GM21717 (cell line): ENCODE measurements at regions not wholly inside any gene's neighbourhood (a gene's known extent, or its start where the extent isn't known, plus 50 kb on each side); places are given as distances from the start of the nearest gene placed in this dataset.

Source experiments
- ATAC-seq: cut with Tn5 transposase; IDR thresholded peaks from one replicate; pipeline ENCODE4 v1.9.1; 2021; ENCODE audit warnings: mild to moderate bottlenecking, moderate library complexity; ENCODE audit not compliant: unreplicated experiment

- no peak for ATAC-seq
Observed at GRCh38 chr5:74956278-74956677, 90.1 kb upstream of the FAM169A start.

GRCh38 chr5:74954919-74955318 is 88.7 kb upstream of the FAM169A start:
- ATAC-seq, result no peak

GRCh38 chr5:74953937-74954720 is 87.9 kb upstream of the FAM169A start:
- peak; percentile 62 for ATAC-seq

DNA sequence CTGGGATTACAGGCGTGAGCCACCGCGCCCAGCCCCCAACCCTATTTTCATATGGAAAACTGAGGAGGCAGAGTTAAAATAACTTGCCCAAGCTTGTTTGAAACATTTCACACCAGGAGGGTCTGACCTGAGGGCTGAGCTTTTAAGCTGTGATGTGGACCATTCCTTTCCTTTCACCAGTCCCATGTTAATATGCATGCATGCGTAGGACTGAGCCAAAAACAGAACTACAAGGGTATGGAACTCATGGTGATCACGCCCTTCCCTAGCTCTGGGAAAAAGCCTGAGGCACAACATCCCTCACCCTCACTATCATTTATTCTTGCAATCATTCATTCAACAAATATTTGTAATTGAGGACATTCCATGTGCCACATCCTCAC is 87.4 kb upstream of the FAM169A start:
- ATAC-seq, result no peak

- no peak for ATAC-seq
Observed at GRCh38 chr5:74952406-74952805, 86.2 kb upstream of the FAM169A start.

GRCh38 chr5:74951865-74952264 is 85.7 kb upstream of the FAM169A start:
- ATAC-seq, result no peak

DNA sequence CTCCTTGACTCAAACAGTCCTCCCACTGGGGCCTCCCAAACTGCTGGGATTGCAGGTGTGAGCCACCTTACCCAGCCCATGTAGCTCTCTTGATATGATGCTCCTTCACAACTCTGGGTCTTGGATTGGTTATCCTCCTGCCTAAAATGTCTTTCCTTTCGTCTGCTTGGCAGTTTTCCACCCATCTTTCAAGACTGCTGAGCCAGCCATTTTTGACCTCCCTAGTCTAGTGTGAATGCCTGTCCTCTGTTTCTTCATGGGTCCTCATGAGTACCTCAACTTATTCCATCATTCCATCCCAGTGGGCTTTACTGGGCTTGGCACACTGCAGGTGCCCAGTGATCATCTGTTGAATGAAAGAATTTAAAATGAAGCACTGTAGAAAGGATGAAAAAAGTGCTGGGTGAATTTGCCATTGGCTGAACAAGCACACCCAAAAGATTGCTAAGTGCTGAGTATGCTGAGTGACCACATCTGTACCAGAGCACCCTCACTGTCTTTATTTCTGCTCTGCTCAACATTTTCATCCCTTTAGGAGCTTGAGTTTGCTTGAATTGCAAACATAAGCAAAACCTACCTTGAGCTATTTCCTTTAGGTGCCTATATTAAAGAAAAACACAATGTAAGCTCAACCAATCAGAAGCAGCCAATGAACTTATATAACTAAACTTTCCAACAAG is 84.8 kb upstream of the FAM169A start:
- no peak for ATAC-seq

GRCh38 chr5:74949976-74950375 is 83.8 kb upstream of the FAM169A start:
- ATAC-seq, result no peak

GRCh38 chr5:74948031-74948546 is 81.9 kb upstream of the FAM169A start:
- no peak for ATAC-seq

DNA sequence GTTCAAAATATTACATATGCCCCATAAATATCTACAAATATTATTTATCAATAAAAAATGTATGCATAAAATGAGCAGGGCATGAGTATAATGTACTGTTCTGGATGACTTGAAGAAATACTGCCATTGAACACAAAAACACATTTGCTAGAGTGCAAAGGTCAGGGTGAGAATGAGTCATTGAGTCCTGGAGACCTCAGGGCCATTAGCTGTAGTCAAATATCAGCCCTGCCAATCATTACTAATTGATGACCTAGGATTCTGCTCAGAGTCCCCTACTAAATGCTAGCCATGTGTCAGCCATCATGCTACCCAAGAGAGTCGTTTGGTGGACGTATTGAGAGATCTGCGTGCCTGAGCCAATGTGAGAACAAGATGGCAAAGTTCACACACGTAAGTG is 80.3 kb upstream of the FAM169A start:
- no peak for ATAC-seq

DNA sequence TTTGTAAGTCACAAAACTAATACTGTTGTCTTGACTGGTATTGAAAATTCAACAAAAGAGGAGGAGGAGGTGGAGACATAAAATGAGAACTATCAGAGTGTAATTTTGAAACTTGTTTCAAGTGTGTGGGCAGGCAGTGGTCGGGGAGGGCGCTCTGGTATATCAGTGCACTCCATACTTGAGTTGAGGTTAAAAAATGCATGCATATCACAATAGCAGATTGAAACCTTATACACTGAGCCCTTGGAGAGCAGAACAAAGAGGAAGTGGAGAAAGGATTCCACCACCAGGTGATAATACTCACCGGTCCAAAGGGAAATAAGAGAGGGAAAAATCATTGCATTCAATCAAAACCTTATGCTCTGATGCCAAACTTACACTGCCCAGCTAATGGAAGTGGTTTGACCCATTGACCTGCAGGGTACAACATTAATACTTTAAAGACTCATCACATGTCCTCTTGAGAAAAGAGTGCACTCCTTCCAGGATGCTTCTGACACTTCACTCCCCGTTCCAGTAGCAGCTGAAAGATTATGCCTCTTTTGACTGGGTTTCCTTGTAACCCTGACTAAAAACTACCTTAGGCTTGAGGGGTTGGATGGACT is 79.5 kb upstream of the FAM169A start:
- peak; percentile 85 for ATAC-seq

DNA sequence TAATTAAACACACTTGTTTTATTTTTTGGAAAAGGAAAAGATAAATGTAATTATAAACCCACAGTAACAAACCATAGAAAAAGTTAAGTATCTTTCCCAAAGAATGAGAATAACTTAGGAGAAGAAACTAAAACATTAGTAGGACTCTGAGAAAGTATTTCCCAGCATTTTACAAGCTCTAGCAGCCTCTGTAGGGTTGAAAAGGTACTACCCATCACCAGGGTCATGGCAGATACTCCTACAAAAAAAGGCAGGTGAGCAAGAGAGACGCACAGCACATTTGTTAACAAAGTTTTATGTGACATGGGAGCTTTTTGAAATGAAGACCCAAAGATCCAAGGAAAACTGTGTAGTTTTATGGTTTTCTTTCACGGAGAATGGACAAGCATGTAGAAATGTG is 77.7 kb upstream of the FAM169A start:
- ATAC-seq, result no peak

DNA sequence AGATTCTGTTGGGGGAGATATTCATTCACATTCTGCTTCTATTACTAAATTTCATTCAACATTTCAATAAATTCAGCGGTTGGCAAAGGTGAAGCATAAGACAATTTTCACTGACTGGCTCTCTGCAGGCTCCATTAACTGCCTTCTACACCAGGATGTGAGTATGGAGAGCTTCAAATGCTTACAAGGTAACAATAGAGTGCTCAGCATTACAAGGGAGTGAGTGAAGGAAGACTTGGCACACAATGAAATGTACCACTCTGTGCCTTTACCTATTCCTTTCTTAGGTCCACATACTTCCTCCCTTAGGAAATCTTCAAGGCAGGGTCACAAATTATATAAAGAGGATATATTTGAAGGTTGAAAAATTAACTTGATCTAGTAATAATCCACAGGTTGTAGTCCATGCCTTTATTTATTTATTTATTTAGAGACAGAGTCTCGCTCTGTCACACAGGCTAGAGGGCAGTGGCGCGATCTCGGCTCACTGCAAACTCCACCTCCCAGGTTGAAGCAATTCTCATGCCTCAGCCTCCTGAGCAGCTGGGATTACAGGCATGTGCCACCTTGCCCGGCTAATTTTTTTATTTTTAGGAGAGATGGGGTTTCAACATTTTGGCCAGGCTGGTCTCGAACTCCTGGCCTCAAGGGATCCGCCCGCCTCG is 76.6 kb upstream of the FAM169A start:
- no peak for ATAC-seq

GRCh38 chr5:74940782-74941353 is 74.7 kb upstream of the FAM169A start:
- ATAC-seq, result no peak

- no peak for ATAC-seq
Observed at GRCh38 chr5:74938250-74938933, 72.2 kb upstream of the FAM169A start.

- no peak for ATAC-seq
Observed at GRCh38 chr5:74935752-74936091, 69.5 kb upstream of the FAM169A start.

DNA sequence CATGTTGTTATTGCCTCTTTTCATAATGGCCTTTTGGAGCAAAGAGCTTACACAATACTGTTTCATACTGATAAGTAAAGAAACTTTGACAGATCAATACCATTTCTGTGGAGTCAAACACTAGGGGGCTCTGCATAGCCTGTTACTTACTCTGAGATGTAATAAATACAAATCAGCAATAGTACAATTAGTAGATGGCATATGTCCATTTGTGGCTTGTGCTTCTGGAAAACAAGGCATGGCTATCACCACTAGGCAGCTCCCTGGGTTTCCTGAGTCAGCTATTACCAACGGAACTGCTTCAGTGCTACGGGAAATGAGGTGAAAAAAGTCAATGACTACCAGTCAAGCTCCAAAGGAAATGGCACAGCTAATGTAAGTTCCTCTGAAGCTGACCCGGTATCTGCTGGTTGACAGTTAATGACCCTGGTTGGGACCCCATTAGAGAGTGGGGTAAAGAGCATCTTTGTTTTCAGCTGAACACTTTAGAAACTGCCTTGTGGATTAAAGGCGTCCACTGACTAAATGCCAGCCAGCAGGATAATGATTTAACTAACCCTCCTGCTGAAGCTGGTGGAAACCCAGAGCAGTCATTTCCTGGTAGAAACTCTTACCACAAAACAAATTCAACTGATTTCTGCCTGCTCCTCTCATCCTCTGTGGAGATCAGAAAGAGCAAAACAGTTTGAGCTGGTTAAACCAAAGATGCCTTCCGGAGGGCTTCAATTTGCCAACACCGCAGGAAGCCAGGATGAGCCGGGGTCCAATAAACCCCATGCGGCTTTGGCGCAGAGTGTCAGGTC is 69.0 kb upstream of the FAM169A start:
- no peak for ATAC-seq

GRCh38 chr5:74927336-74927735 is 61.1 kb upstream of the FAM169A start:
- ATAC-seq, result no peak

DNA sequence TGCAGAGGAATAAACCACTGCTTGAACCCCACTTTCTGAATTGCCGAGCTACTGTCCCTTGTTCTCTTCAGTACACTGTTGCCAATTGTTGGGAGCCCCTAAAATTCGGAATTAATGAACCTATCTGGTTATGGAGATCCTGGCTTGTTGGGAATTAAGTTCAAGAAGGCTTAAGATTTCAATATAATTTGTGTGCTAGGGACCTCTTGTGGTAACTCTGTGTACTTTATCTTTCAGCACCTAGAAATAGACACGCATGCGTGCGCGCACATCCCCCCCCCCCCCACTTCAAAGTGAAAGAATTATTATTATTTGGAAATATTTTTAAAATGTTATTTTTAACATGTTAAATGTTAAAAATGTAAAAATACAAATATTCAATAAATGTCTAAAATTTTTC is 53.3 kb upstream of the FAM169A start:
- no peak for ATAC-seq

DNA sequence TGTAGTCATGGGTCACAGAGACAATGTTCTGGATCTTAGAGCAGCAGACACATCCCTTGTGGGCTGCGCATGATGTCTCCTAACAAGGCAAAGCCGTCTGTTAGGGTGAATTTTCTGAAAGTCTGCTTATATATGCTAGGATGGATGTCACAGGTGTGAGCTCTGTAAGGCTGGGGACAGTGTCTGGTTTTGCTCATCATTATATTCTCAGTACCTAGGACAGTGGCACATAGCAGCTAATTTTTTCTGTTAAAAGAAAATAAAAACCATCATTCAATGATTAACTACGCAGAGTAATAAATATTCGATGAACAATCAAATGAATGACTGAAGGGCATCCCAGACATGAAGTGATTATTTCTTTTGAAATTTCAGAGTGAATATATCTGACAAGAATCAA is 52.9 kb upstream of the FAM169A start:
- ATAC-seq, result no peak
